Endodermal cell (in vitro differentiated cells): ENCODE measurements at regions not wholly inside any gene's neighbourhood (a gene's known extent, or its start where the extent isn't known, plus 50 kb on each side); places are given as distances from the start of the nearest gene placed in this dataset.

ENCODE experiments used
- DNase-seq: peaks from one replicate; pipeline ENCODE4 v3.0.0-alpha.2; 2017
- H3K27ac ChIP-seq: 2 replicates; pipeline ENCODE4 v1.5.1; 2013; ENCODE audit warnings: mild to moderate bottlenecking, low read depth, low read length, moderate library complexity
- H3K27me3 ChIP-seq: 2 replicates; pipeline ENCODE4 v1.6.1; 2013; ENCODE audit warnings: mild to moderate bottlenecking, low read length, moderate library complexity; ENCODE audit not compliant: insufficient read depth, control insufficient read depth, poor library complexity, severe bottlenecking
- H3K36me3 ChIP-seq: 2 replicates; pipeline ENCODE4 v1.7.0; 2013; ENCODE audit warnings: mild to moderate bottlenecking, low read length, moderate library complexity; ENCODE audit not compliant: control insufficient read depth, insufficient read depth
- H3K4me1 ChIP-seq: one replicate; pipeline ENCODE4 v1.7.0; 2013; ENCODE audit warnings: low read length; ENCODE audit not compliant: control insufficient read depth, insufficient read depth
- H3K4me3 ChIP-seq: 2 replicates; pipeline ENCODE4 v1.5.1; 2013; ENCODE audit warnings: mild to moderate bottlenecking, low read length, moderate library complexity
- H3K9ac ChIP-seq: 2 replicates; pipeline ENCODE4 v1.6.1; 2013; ENCODE audit warnings: mild to moderate bottlenecking, low read length, moderate library complexity; ENCODE audit not compliant: poor library complexity, severe bottlenecking; ENCODE audit errors: extremely low read depth
- H3K9me3 ChIP-seq: 2 replicates; pipeline ENCODE4 v1.6.1; 2013; ENCODE audit warnings: mild to moderate bottlenecking, low read length, moderate library complexity; ENCODE audit not compliant: control insufficient read depth
- H3K27ac Mint-ChIP-seq: 2 replicates; pipeline ENCODE4 v1.8.0; 2020; ENCODE audit warnings: mixed read lengths
- H3K27me3 Mint-ChIP-seq: 2 replicates; pipeline ENCODE4 v1.8.0; 2021; ENCODE audit warnings: mild to moderate bottlenecking, mixed read lengths; ENCODE audit not compliant: insufficient read depth
- H3K36me3 Mint-ChIP-seq: 2 replicates; pipeline ENCODE4 v1.8.0; 2020; ENCODE audit warnings: low read depth, mixed read lengths
- H3K4me1 Mint-ChIP-seq: 2 replicates; pipeline ENCODE4 v1.8.0; 2020; ENCODE audit warnings: mixed read lengths
- H3K4me3 Mint-ChIP-seq: 2 replicates; pipeline ENCODE4 v1.8.0; 2020; ENCODE audit warnings: mild to moderate bottlenecking, moderate library complexity, mixed read lengths
- H3K9me3 Mint-ChIP-seq: 2 replicates; pipeline ENCODE4 v1.8.0; 2020; ENCODE audit warnings: mild to moderate bottlenecking, mixed read lengths
- CTCF ChIP-seq: fragments of 200-600 bp; sonication (generic); conservative IDR thresholded peaks from 2 replicates; pipeline ENCODE4 v1.5.0; 2021; ENCODE audit warnings: antibody characterized with exemption, mild to moderate bottlenecking
- WGBS, 2 experiments: methylation state at CpG; one replicate each; pipeline versions ENCODE4 v1.1.5 to v1.1.7; 2013; ENCODE audit warnings: missing lambda C conversion rate in 2 of 2, mixed read lengths in 1 of 2; ENCODE audit not compliant: insufficient coverage in 1 of 2, insufficient read length in 1 of 2; 5-methylcytosine and 5-hydroxymethylcytosine counted together

DNA sequence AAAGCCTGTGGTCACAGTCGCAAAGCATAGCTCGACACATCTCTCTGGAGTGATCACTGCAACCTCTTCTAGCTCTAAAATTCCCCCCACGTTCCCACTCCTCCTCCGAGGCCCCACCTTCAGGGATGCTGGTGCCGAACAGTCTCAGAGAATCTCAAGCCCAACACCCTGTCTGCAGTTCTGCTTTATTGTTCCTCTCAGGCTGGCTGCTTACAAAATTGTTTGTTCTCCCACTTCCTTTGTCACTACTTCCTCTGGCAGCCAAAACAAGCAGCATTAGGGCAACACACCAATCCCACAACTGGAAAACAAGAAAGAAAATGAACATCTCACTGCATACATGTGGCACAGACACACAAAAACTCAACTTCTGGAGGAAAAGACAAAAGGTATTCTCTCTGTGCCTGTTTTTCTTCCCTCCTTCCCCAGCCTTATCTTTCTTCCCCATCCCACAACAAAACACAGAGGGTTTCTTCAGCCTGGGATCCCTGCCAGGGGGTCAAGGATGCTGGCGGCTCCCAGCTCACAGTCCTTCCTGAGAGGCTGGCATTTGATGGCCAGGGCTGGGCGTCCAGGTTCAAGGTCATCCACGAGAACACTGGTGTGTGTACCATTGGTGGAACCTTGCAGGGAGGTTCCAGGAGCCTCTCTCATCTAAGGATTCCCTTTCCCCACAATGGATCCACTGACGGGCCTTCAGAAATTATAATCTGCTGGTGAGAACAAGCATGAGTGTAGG is 108.4 kb downstream of the TMCO5A start:
- no peak overlapping the region for H3K4me3 Mint-ChIP-seq
- no peak for DNase-seq
- Histone ChIP-seq H3K9ac (no peak overlapping the region), H3K4me1 (peaks cover 3% of the 10 kb centered on the region), H3K36me3 (no peaks in the 10 kb centered on the region), H3K4me3 (no peak overlapping the region), H3K27ac (no peak overlapping the region), H3K9me3 (no peaks in the 10 kb centered on the region), H3K27me3 (no peaks in the 10 kb centered on the region)
- no peaks in the 10 kb centered on the region for H3K36me3 Mint-ChIP-seq
- no peaks in the 10 kb centered on the region for H3K9me3 Mint-ChIP-seq
- H3K27ac Mint-ChIP-seq, result peak overlapping the region; percentile 13
- no peaks in the 10 kb centered on the region for H3K27me3 Mint-ChIP-seq
- no peak for TF ChIP-seq CTCF
- H3K4me1 Mint-ChIP-seq, result peaks cover 15% of the 10 kb centered on the region
- WGBS, 2 experiments, result 80 to 90% methylated on average over 6 to 9 of the region's 9 CpGs

GRCh38 chr15:38046257-38047051 is 112.0 kb downstream of the TMCO5A start:
- H3K27ac Mint-ChIP-seq, result no peak overlapping the region
- no peak overlapping the region for H3K4me3 Mint-ChIP-seq
- Histone ChIP-seq H3K27me3 (no peaks in the 10 kb centered on the region), H3K4me1 (peaks cover 3% of the 10 kb centered on the region), H3K36me3 (no peaks in the 10 kb centered on the region), H3K27ac (no peak overlapping the region), H3K9ac (no peak overlapping the region), H3K9me3 (no peaks in the 10 kb centered on the region), H3K4me3 (no peak overlapping the region)
- WGBS, 2 experiments, result 93 to 94% methylated on average over 3 to 4 of the region's 4 CpGs
- no peaks in the 10 kb centered on the region for H3K36me3 Mint-ChIP-seq
- no peak for TF ChIP-seq CTCF
- H3K4me1 Mint-ChIP-seq, result peaks cover 14% of the 10 kb centered on the region
- H3K27me3 Mint-ChIP-seq, result no peaks in the 10 kb centered on the region
- DNase-seq, result no peak
- H3K9me3 Mint-ChIP-seq, result no peaks in the 10 kb centered on the region

DNA sequence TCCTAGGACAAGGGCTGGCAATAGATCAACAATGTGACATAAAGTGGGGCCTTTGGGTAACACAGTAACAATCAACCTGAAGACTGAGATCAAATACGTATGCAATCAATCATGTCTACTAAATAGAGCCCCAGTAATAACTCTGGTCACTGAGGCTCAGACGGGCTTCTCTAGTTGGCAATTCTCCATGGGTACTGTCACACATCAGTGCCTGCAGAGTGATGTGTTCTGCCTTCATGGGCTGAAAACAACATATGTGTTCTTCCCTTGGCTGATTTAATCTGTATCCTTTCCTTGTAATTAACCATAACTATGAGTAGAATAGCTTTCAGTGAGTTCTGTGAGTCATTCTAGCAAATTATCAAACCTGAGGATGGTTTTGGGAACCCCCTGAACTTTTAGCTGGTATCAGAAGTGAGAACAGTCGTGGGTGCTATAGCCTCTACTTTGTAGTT is 113.6 kb downstream of the TMCO5A start:
- Mint-ChIP-seq H3K9me3 (no peaks in the 10 kb centered on the region), H3K27me3 (no peaks in the 10 kb centered on the region), H3K4me3 (no peak overlapping the region), H3K36me3 (no peaks in the 10 kb centered on the region), H3K27ac (no peak overlapping the region), H3K4me1 (peaks cover 2% of the 10 kb centered on the region)
- Histone ChIP-seq H3K27ac (no peak overlapping the region), H3K9ac (no peak overlapping the region), H3K36me3 (no peaks in the 10 kb centered on the region), H3K9me3 (no peaks in the 10 kb centered on the region), H3K4me1 (no peaks in the 10 kb centered on the region), H3K27me3 (no peaks in the 10 kb centered on the region), H3K4me3 (no peak overlapping the region)
- no peak for TF ChIP-seq CTCF
- no peak for DNase-seq
- 75 to 90% methylated on average over 2 to 3 of the region's 3 CpGs for WGBS, 2 experiments
